CD14-positive monocyte (primary cell): ENCODE measurements at regions not wholly inside any gene's neighbourhood (a gene's known extent, or its start where the extent isn't known, plus 50 kb on each side); places are given as distances from the start of the nearest gene placed in this dataset.

ENCODE experiments used
- DNase-seq, 3 donors: peaks; one replicate each; pipeline ENCODE4 v3.0.0-alpha.2; 2011 to 2022
- H2AFZ ChIP-seq: 2 replicates; pipeline ENCODE4 v1.6.0; 2012; ENCODE audit warnings: mild to moderate bottlenecking, low read depth, low read length, inconsistent platforms; ENCODE audit not compliant: insufficient read depth, poor library complexity, severe bottlenecking
- H3K27ac ChIP-seq, 2 donors: 1 replicate in 1 of 2; 2 replicates in 1 of 2; pipeline ENCODE4 v1.5.1; 2012 to 2013; ENCODE audit warnings: low read length in 2 of 2, control low read depth in 1 of 2, inconsistent platforms in 1 of 2, low read depth in 1 of 2, mild to moderate bottlenecking in 1 of 2
- H3K27me3 ChIP-seq, 2 donors: one replicate each; pipeline versions ENCODE4 v1.6.0 to v1.6.1; 2011 to 2013; ENCODE audit warnings: low read length in 2 of 2; ENCODE audit not compliant: control insufficient read depth in 2 of 2, insufficient read depth in 2 of 2
- H3K36me3 ChIP-seq, 2 donors: replicated peaks in 1 of 2; 1 replicate in 1 of 2; 2 replicates in 1 of 2; pipeline versions ENCODE4 v1.5.1 to v1.6.1; 2012 to 2013; ENCODE audit warnings: low read length in 2 of 2, control low read depth in 1 of 2, inconsistent platforms in 1 of 2, mild to moderate bottlenecking in 1 of 2; ENCODE audit not compliant: insufficient read depth in 2 of 2, control insufficient read depth in 1 of 2
- H3K4me1 ChIP-seq, 2 donors: 1 replicate in 1 of 2; 2 replicates in 1 of 2; pipeline versions ENCODE4 v1.5.1 to v1.6.1; 2012 to 2013; ENCODE audit warnings: low read length in 2 of 2, control low read depth in 1 of 2, inconsistent platforms in 1 of 2, mild to moderate bottlenecking in 1 of 2, moderate library complexity in 1 of 2; ENCODE audit not compliant: insufficient read depth in 2 of 2, control insufficient read depth in 1 of 2
- H3K4me2 ChIP-seq: replicated peaks from 2 replicates; pipeline ENCODE3; 2012; ENCODE audit warnings: low read length, moderate library complexity, mild to moderate bottlenecking; ENCODE audit not compliant: poor library complexity, severe bottlenecking; ENCODE audit errors: extremely low read depth
- H3K4me3 ChIP-seq, 3 experiments: fragments of 200-600 bp in 1 of 3; sonication (generic) in 1 of 3; replicated peaks in 1 of 3; 1 replicate in 2 of 3; 2 replicates in 1 of 3; pipeline ENCODE4 v1.5.1; 2011 to 2013; ENCODE audit warnings: low read length in 3 of 3, mild to moderate bottlenecking in 3 of 3, control low read depth in 2 of 3, low read depth in 2 of 3, inconsistent platforms in 1 of 3, moderate library complexity in 1 of 3
- H3K79me2 ChIP-seq: 2 replicates; pipeline ENCODE4 v1.6.0; 2012; ENCODE audit warnings: mild to moderate bottlenecking, control low read depth, inconsistent platforms, low read length, moderate library complexity; ENCODE audit not compliant: insufficient read depth
- H3K9ac ChIP-seq: 2 replicates; pipeline ENCODE4 v1.6.0; 2017; ENCODE audit warnings: low read length, mild to moderate bottlenecking; ENCODE audit not compliant: insufficient read depth, poor library complexity, severe bottlenecking
- H3K9me3 ChIP-seq, 2 donors: replicated peaks in 1 of 2; 1 replicate in 1 of 2; 2 replicates in 1 of 2; pipeline versions ENCODE4 v1.5.1 to v1.6.1; 2012 to 2013; ENCODE audit warnings: low read length in 2 of 2, control low read depth in 1 of 2; ENCODE audit not compliant: control insufficient read depth in 1 of 2, insufficient read depth in 1 of 2
- H4K20me1 ChIP-seq: 2 replicates; pipeline ENCODE4 v1.6.0; 2012; ENCODE audit warnings: mild to moderate bottlenecking, low read length, control low read depth, moderate library complexity; ENCODE audit not compliant: insufficient read depth
- H3K27ac Mint-ChIP-seq, 7 donors: one replicate each; pipeline ENCODE4 v1.8.0; 2020; ENCODE audit warnings: mild to moderate bottlenecking in 7 of 7, mixed read lengths in 7 of 7, moderate library complexity in 6 of 7, inconsistent platforms in 2 of 7
- H3K27me3 Mint-ChIP-seq, 3 donors: one replicate each; pipeline ENCODE4 v1.8.0; 2021 to 2022; ENCODE audit warnings: low read depth in 3 of 3, mild to moderate bottlenecking in 3 of 3, mixed read lengths in 3 of 3, moderate library complexity in 3 of 3, inconsistent platforms in 1 of 3
- H3K36me3 Mint-ChIP-seq, 2 donors: one replicate each; pipeline ENCODE4 v1.8.0; 2020; ENCODE audit warnings: mixed read lengths in 2 of 2, inconsistent platforms in 1 of 2, mild to moderate bottlenecking in 1 of 2
- H3K4me1 Mint-ChIP-seq: one replicate; pipeline ENCODE4 v1.8.0; 2020; ENCODE audit warnings: mild to moderate bottlenecking, mixed read lengths
- H3K4me3 Mint-ChIP-seq, 2 donors: one replicate each; pipeline ENCODE4 v1.8.0; 2020; ENCODE audit warnings: mild to moderate bottlenecking in 2 of 2, mixed read lengths in 2 of 2, moderate library complexity in 1 of 2
- H3K9me3 Mint-ChIP-seq, 7 donors: one replicate each; pipeline ENCODE4 v1.8.0; 2020 to 2022; ENCODE audit warnings: mixed read lengths in 7 of 7, mild to moderate bottlenecking in 6 of 7, moderate library complexity in 6 of 7, inconsistent platforms in 2 of 7
- CTCF ChIP-seq: fragments of 200-600 bp; IDR thresholded peaks from one replicate; pipeline ENCODE4 v1.8.0; 2022; ENCODE audit warnings: antibody characterized with exemption, mild to moderate bottlenecking
- WGBS: methylation state at CpG from one replicate; pipeline ENCODE4 v1.1.5; 2013; ENCODE audit warnings: missing lambda C conversion rate; ENCODE audit not compliant: insufficient coverage; 5-methylcytosine and 5-hydroxymethylcytosine counted together
- intact Hi-C, 2 donors: fragments of 100-400 bp; cut with micrococcal nuclease; formaldehyde crosslinking; loops; one replicate each; pipeline versions ENCODE4 v1.15.0 to v1.15.1; 2023

- Mint-ChIP-seq H3K9me3 (peaks cover 0 to 22% (median 4%) of the 10 kb centered on the region in 7 donors), H3K27ac (no peak overlapping the region), H3K36me3 (no peaks in the 10 kb centered on the region), H3K27me3 (peaks cover 0 to 2% (median 0%) of the 10 kb centered on the region in 3 donors), H3K4me3 (no peak overlapping the region), H3K4me1 (peaks cover 23% of the 10 kb centered on the region)
- TF ChIP-seq CTCF, result no peak
- peaks cover 22 to 31% of the 10 kb centered on the region in 2 donors for H3K4me1 ChIP-seq
- H3K9me3 ChIP-seq, result no peaks in the 10 kb centered on the region
- no peak for DNase-seq
- H3K27ac ChIP-seq, result no peak overlapping the region
- H4K20me1 ChIP-seq, result no peaks in the 10 kb centered on the region
- H3K79me2 ChIP-seq, result no peaks in the 10 kb centered on the region
- no peak overlapping the region for H3K4me2 ChIP-seq
- H3K4me3 ChIP-seq, result no peak overlapping the region
- no peak overlapping the region for H2AFZ ChIP-seq
- H3K36me3 ChIP-seq, result no peaks in the 10 kb centered on the region
- WGBS, result no CpG with 5 or more reads among the region's 1 CpG
- intact Hi-C loops, result no loop called here
- H3K9ac ChIP-seq, result no peak overlapping the region
- H3K27me3 ChIP-seq, result no peaks in the 10 kb centered on the region
Observed at GRCh38 chr3:105137911-105138310, 228.8 kb upstream of the ALCAM start.

- peaks cover 26% of the 10 kb centered on the region for H3K4me1 Mint-ChIP-seq
Observed at GRCh38 chr3:105139881-105140560, 226.7 kb upstream of the ALCAM start.

More at GRCh38 chr3:105139881-105140560, 226.7 kb upstream of the ALCAM start:
- Histone ChIP-seq H3K36me3 (no peaks in the 10 kb centered on the region), H3K4me1 (peaks cover 22 to 31% of the 10 kb centered on the region in 2 donors), H3K9me3 (no peaks in the 10 kb centered on the region), H2AFZ (no peak overlapping the region), H3K27ac (peak overlapping the region; percentile 48 to 70), H3K27me3 (no peaks in the 10 kb centered on the region), H3K4me2 (peak overlapping the region; percentile 44), H3K79me2 (no peaks in the 10 kb centered on the region), H3K4me3 (peak overlapping the region in 1 of 3 experiments; percentile 32), H3K9ac (no peak overlapping the region), H4K20me1 (no peaks in the 10 kb centered on the region)
- intact Hi-C loops, result no loop called here
- H3K27me3 Mint-ChIP-seq, result peaks cover 0 to under 1% (median 0%) of the 10 kb centered on the region in 3 donors
- H3K36me3 Mint-ChIP-seq, result no peaks in the 10 kb centered on the region
- H3K4me3 Mint-ChIP-seq, result peak overlapping the region in 1 of 2 donors; percentile 26
- no peak for TF ChIP-seq CTCF
- H3K9me3 Mint-ChIP-seq, result peaks cover 0 to 17% (median 2%) of the 10 kb centered on the region in 7 donors
- H3K27ac Mint-ChIP-seq, result peak overlapping the region in 6 of 7 donors; percentile 78 to 94 (median 82)
- WGBS, result 43% methylated on average over 3 of the region's 7 CpGs
- DNase-seq, result peak; percentile 24 to 61 (median 48)
